HepG2 (cell line): ENCODE measurements at regions not wholly inside any gene's neighbourhood (a gene's known extent, or its start where the extent isn't known, plus 50 kb on each side); places are given as distances from the start of the nearest gene placed in this dataset.

ENCODE experiments used
- ATAC-seq: fragments of 200-7000 bp; cut with Tn5 transposase; 3 replicates; pipeline ENCODE4 v1.9.1; 2020; ENCODE audit warnings: mild to moderate bottlenecking, moderate library complexity
- BruUV-seq: library from RNA; stranded (reverse); fragments of 400-500 nt; replicated peaks from 2 replicates; lab custom pipeline; 2021; lab: Mats Ljungman, UMichigan
- CTCF ChIA-PET: fragments of 300-600 bp; formaldehyde crosslinking; extraction: SDS; loops from one replicate; lab custom pipeline; 2021; ENCODE audit warnings: low total read pairs, inconsistent platforms, low intra/inter-chr PET ratio; lab: Yijun Ruan, JAX
- POLR2A ChIA-PET: fragments of 350-600 bp; sonication (Branson Sonifier 250); formaldehyde crosslinking; loops from one replicate; lab custom pipeline; 2020; ENCODE audit warnings: antibody characterized with exemption, inconsistent platforms; lab: Yijun Ruan, JAX
- DNase-seq: peaks from one replicate; pipeline ENCODE4 v3.0.0-alpha.2; 2015; ENCODE audit warnings: low spot score
- FAIRE-seq: peaks from 3 replicates; lab custom pipeline; 2011; peaks lifted over from hg19 to GRCh38; lab: Jason Lieb, UNC
- H2AFZ ChIP-seq: one replicate; pipeline ENCODE4 v1.6.1; 2011; ENCODE audit warnings: low read length, inconsistent platforms
- H3K27ac ChIP-seq: fragments of 300-600 bp; 3 replicates; pipeline ENCODE4 v1.8.0; 2011; ENCODE audit warnings: mixed run types, mild to moderate bottlenecking, mixed read lengths, low read length, inconsistent platforms; ENCODE audit not compliant: insufficient read depth; ENCODE audit errors: extremely low read length
- H3K27me3 ChIP-seq, 2 experiments: fragments of 200-600 bp in 1 of 2; 2 replicates in 1 of 2; 3 replicates in 1 of 2; pipeline versions ENCODE4 v1.6.0 to v1.8.0; 2011; ENCODE audit warnings: low read length in 2 of 2, mild to moderate bottlenecking in 2 of 2, moderate library complexity in 2 of 2, inconsistent platforms in 1 of 2; ENCODE audit not compliant: insufficient read depth in 2 of 2, control insufficient read depth in 1 of 2
- H3K36me3 ChIP-seq, 2 experiments: fragments of 200-600 bp in 1 of 2; replicated peaks in 1 of 2; 2 replicates in 1 of 2; 3 replicates in 1 of 2; pipeline versions ENCODE4 v1.5.1 to v1.8.0; 2011; ENCODE audit warnings: low read length in 2 of 2, inconsistent platforms in 1 of 2; ENCODE audit not compliant: insufficient read depth in 2 of 2, control insufficient read depth in 1 of 2
- H3K4me1 ChIP-seq: 2 replicates; pipeline ENCODE4 v1.5.1; 2012; ENCODE audit warnings: low read length, inconsistent platforms; ENCODE audit not compliant: insufficient read depth
- H3K4me2 ChIP-seq: 2 replicates; pipeline ENCODE4 v1.6.0; 2011; ENCODE audit warnings: low read depth, low read length, inconsistent platforms
- H3K4me3 ChIP-seq, 3 experiments: fragments of 200-600 bp in 1 of 3; sonication (generic), shearing (Covaris generic) in 1 of 3; replicated peaks in 1 of 3; 2 replicates each; pipeline ENCODE4 v1.5.1; 2011 to 2016; ENCODE audit warnings: low read length in 3 of 3, inconsistent platforms in 2 of 3, low read depth in 2 of 3, mild to moderate bottlenecking in 2 of 3, control low read depth in 1 of 3, mixed read lengths in 1 of 3; ENCODE audit not compliant: insufficient read depth in 1 of 3
- H3K79me2 ChIP-seq: one replicate; pipeline ENCODE4 v1.6.1; 2011; ENCODE audit warnings: low read length, inconsistent platforms; ENCODE audit not compliant: insufficient read depth
- H3K9ac ChIP-seq: 2 replicates; pipeline ENCODE4 v1.6.0; 2011; ENCODE audit warnings: mild to moderate bottlenecking, low read depth, low read length, inconsistent platforms; ENCODE audit not compliant: insufficient read depth
- H3K9me3 ChIP-seq: 2 replicates; pipeline ENCODE4 v1.5.1; 2012; ENCODE audit warnings: mild to moderate bottlenecking, low read length
- H4K20me1 ChIP-seq: 2 replicates; pipeline ENCODE4 v1.6.0; 2011; ENCODE audit warnings: inconsistent platforms, mild to moderate bottlenecking, low read length, moderate library complexity; ENCODE audit not compliant: insufficient read depth
- FLYWCH1 ChIP-seq: sonication (generic); formaldehyde crosslinking; IDR thresholded peaks from 2 replicates; pipeline ENCODE4 v1.8.1; 2023; ENCODE audit warnings: mild to moderate bottlenecking, missing genetic modification reagents
- FUBP1 ChIP-seq: sonication (generic); formaldehyde crosslinking; IDR thresholded peaks from 2 replicates; pipeline ENCODE4 v1.5.1; 2020; ENCODE audit warnings: missing genetic modification reagents, mild to moderate bottlenecking, borderline replicate concordance
- HOXA7 ChIP-seq: sonication (generic); formaldehyde crosslinking; IDR thresholded peaks from 2 replicates; pipeline ENCODE4 v1.8.1; 2022; ENCODE audit warnings: mild to moderate bottlenecking, missing genetic modification reagents, moderate library complexity
- RARG ChIP-seq: sonication (generic); formaldehyde crosslinking; IDR thresholded peaks from 2 replicates; pipeline ENCODE4 v1.4.0; 2020; ENCODE audit warnings: low read depth, mild to moderate bottlenecking, missing genetic modification reagents
- SIX4 ChIP-seq: sonication (generic); formaldehyde crosslinking; IDR thresholded peaks from 2 replicates; pipeline ENCODE4 v1.4.0; 2020; ENCODE audit warnings: missing genetic modification reagents
- SNAPC4 ChIP-seq: sonication (generic); formaldehyde crosslinking; IDR thresholded peaks from 2 replicates; pipeline ENCODE4 v1.4.0; 2020; ENCODE audit warnings: mild to moderate bottlenecking, missing genetic modification reagents
- YEATS4 ChIP-seq: sonication (generic); formaldehyde crosslinking; IDR thresholded peaks from 2 replicates; pipeline ENCODE4 v1.4.0; 2020; ENCODE audit warnings: missing genetic modification reagents, borderline replicate concordance
- ZNF503 ChIP-seq: sonication (generic); formaldehyde crosslinking; IDR thresholded peaks from 2 replicates; pipeline ENCODE4 v1.4.0; 2020; ENCODE audit warnings: missing genetic modification reagents
- ZNF713 ChIP-seq: sonication (generic); formaldehyde crosslinking; IDR thresholded peaks from 2 replicates; pipeline ENCODE4 v1.4.0; 2020; ENCODE audit warnings: mild to moderate bottlenecking, missing genetic modification reagents
- ZNF75D ChIP-seq: sonication (generic); formaldehyde crosslinking; IDR thresholded peaks from 2 replicates; pipeline ENCODE4 v1.8.1; 2023; ENCODE audit warnings: missing genetic modification reagents, mild to moderate bottlenecking, borderline replicate concordance
- ZNF761 ChIP-seq: sonication (generic); formaldehyde crosslinking; conservative IDR thresholded peaks from 2 replicates; pipeline ENCODE4 v1.4.0; 2020; ENCODE audit warnings: mild to moderate bottlenecking, missing genetic modification reagents
- ZNF850 ChIP-seq: sonication (generic); formaldehyde crosslinking; conservative IDR thresholded peaks from 2 replicates; pipeline ENCODE4 v1.9.0; 2021; ENCODE audit warnings: mild to moderate bottlenecking, missing genetic modification reagents
- WGBS: methylation state at CpG from one replicate; pipeline ENCODE4 v1.1.6; 2017; ENCODE audit warnings: low lambda C conversion rate; 5-methylcytosine and 5-hydroxymethylcytosine counted together
- in situ Hi-C: cut with HindIII; loops from 2 replicates; pipeline ENCODE4 v1.10.0; 2017; ENCODE audit warnings: low pct_unique_long_range_greater_than_20kb; ENCODE audit not compliant: extremely low pct_ligation_motif_present
- intact Hi-C: fragments of 100-400 bp; cut with micrococcal nuclease; formaldehyde crosslinking; loops from one replicate; pipeline ENCODE4 v1.10.0; 2022; ENCODE audit not compliant: unreplicated experiment
- TF ChIP-seq, protein P1 (sequence below): sonication (generic); formaldehyde crosslinking; IDR thresholded peaks from 2 replicates; pipeline ENCODE4 v1.5.0; 2020; ENCODE audit warnings: missing genetic modification reagents
- TF ChIP-seq, protein P2 (sequence below): IDR thresholded peaks from 2 replicates; pipeline ENCODE4 v1.6.1; 2016; ENCODE audit warnings: mild to moderate bottlenecking, missing biosample characterization, missing genetic modification reagents

- FAIRE-seq (no peak), ATAC-seq (no peak), DNase-seq (no peak)
- intact Hi-C loops = no loop called here
- 0% methylated on average over 1 of the region's 1 CpG for WGBS
- TF ChIP-seq ZNF850 (CRISPR knock-in tag) (no peak), FUBP1 (CRISPR knock-in tag) (no peak), YEATS4 (CRISPR knock-in tag) (no peak), SNAPC4 (CRISPR knock-in tag) (no peak), ZNF761 (no peak), RARG (no peak), ZNF75D (CRISPR knock-in tag) (no peak), ZNF713 (CRISPR knock-in tag) (no peak), SIX4 (CRISPR knock-in tag) (no peak), ZNF503 (CRISPR knock-in tag) (no peak), HOXA7 (CRISPR knock-in tag) (no peak), FLYWCH1 (no peak)
- TF ChIP-seq, protein P1, sequence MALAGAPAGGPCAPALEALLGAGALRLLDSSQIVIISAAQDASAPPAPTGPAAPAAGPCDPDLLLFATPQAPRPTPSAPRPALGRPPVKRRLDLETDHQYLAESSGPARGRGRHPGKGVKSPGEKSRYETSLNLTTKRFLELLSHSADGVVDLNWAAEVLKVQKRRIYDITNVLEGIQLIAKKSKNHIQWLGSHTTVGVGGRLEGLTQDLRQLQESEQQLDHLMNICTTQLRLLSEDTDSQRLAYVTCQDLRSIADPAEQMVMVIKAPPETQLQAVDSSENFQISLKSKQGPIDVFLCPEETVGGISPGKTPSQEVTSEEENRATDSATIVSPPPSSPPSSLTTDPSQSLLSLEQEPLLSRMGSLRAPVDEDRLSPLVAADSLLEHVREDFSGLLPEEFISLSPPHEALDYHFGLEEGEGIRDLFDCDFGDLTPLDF (CRISPR knock-in tag) = no peak
- TF ChIP-seq, protein P2, sequence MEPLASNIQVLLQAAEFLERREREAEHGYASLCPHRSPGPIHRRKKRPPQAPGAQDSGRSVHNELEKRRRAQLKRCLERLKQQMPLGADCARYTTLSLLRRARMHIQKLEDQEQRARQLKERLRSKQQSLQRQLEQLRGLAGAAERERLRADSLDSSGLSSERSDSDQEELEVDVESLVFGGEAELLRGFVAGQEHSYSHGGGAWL (CRISPR knock-in tag) = no peak
- in situ Hi-C loops = no loop called here
- Histone ChIP-seq H3K27ac (no peak overlapping the region), H3K9me3 (no peaks in the 10 kb centered on the region), H3K4me2 (no peak overlapping the region), H3K4me3 (no peak overlapping the region), H3K79me2 (no peaks in the 10 kb centered on the region), H2AFZ (no peak overlapping the region), H3K4me1 (no peaks in the 10 kb centered on the region), H3K27me3 (no peaks in the 10 kb centered on the region), H4K20me1 (no peaks in the 10 kb centered on the region), H3K36me3 (no peaks in the 10 kb centered on the region), H3K9ac (no peak overlapping the region)
- BruUV-seq = no TSS peak
- CTCF ChIA-PET = no interaction called here
- POLR2A ChIA-PET = no interaction called here
Observed at GRCh38 chr4:133524369-133524768, 375.3 kb downstream of the PCDH10 start.
